ENCODE measurements at regions not wholly inside any gene's neighbourhood (a gene's known extent, or its start where the extent isn't known, plus 50 kb on each side); places are given as distances from the start of the nearest gene placed in this dataset.

DNA sequence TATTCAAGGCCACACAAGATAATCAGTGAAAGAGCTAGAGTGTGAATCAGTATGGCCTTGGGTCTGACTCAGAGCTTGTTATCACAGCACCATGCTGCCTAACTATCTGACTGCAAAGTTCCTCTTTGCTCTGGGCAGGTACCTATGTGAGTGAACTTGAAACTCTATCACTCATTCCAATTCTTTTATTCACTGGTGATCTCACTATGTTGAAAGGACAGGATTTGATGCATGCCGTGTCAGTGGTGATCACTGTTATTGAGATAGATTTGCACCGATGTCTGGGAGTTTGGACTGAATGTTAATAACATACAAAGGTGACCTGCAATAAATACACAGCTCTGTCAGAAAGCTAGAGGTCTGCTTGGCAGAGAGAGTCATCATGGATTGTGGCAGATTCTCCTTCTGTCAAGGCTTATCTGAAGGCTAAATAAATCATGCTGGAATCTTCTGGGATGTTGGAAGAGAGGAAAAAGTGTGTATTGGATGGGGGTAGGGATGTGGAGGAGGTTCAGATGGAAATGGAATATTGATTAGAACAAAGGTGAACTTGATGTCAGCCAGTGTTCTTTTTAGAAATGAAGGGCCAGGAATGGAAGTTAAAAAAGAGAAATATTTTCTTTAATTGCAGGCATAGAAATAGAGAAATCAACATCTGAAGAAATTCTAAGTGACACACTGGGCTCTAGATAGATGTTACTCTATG is 91.8 kb upstream of the TNC start:
- no peak for DNase-seq (ENCODE audit: low read depth in 3 of 3, low spot score in 2 of 3)

DNA sequence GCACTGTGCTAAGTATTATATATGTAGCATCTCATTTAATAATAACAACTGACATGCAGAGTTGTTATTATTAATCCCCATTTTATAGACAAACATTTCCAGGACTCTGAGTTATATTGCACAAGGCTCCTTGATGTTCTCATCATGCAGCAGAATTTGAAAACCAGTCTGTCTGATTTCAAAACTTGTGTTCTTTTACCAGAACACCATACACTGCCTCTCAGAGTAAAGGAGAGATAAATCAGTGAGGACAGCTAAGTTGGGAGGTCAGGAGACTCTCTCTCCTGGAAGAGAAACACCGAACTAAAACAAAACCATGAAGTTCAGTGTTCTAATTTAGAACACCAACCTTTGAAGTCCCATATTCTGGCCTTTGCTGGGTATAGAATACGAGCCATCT is 92.7 kb upstream of the TNC start:
- DNase-seq (ENCODE audit: low read depth in 3 of 3, low spot score in 2 of 3) = no peak

DNA sequence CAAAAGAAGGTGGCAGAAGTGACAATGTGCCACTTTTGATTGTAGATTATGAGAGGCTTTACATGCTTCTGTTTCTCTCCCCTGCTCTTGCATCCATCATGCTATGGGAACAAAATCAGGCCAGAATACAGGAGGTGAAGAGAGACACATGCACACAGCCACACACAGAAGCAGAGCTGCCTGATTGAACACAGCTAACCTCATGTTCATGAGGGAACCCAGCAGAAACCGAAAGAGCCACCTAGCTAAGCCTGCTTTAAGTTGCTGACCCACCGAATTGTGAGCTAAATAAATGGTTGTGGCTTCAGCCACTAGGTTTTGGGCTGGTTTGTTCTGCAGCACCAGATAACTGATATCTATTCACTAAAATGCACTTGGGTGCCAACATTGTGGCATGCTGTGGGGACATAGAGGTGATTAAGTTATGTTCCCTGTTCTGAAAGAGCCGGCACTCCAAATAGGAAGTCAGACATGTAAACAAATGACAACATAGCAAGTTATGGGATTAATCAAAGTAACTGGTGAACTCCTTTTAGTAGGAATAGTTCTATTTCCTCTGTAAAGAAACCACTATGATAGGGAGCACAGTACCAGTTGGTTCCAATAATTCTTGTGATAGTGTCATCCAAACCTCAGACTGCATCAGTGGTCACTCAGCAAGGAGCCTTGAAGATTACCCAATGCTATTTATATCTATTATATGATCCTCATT is 93.6 kb upstream of the TNC start:
- no peak for DNase-seq (ENCODE audit: low read depth in 3 of 3, low spot score in 2 of 3)

DNA sequence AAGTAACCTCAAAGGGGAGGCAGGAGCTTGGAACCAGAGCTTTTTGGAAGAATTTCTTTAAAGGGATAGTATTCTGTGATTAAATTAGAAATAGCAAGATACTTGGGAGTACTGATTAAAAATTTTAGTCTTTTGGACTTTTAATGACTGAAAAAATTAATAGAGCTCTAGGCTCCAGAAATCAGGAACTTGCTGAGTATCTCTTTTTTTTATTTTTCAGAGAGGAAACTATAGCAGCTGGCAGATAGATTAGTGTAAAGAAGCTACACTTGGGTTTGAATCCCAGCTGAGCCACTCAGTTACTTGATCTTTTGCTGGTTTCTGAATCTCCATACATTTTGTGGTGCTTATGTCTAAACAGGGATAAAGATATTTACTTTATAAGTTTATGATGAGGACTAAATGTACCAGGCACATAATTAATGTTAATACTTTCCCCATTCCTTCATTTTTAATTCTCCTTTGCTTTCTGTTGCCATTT is 94.2 kb upstream of the TNC start:
- DNase-seq (ENCODE audit: low read depth in 3 of 3, low spot score in 2 of 3) = no peak

DNA sequence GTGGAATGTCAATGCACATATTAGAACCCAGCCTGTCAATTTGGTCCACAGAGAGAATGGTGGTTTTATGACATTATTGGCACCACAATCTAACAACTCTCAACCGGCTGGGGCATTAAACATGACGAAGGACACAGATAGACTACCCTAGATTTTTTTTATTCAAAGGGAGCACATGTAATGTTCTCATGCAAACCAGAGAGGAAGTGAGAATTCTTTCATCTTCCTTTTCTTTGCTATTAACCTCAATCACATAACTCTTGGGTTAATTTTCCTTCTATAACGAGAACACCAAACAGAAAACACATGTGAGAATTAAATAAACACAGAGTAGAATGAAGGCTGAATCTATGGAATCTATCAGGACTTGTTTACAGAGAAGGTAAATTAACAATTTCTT is 94.9 kb upstream of the TNC start:
- no peak for DNase-seq (ENCODE audit: low read depth in 3 of 3, low spot score in 2 of 3)

DNA sequence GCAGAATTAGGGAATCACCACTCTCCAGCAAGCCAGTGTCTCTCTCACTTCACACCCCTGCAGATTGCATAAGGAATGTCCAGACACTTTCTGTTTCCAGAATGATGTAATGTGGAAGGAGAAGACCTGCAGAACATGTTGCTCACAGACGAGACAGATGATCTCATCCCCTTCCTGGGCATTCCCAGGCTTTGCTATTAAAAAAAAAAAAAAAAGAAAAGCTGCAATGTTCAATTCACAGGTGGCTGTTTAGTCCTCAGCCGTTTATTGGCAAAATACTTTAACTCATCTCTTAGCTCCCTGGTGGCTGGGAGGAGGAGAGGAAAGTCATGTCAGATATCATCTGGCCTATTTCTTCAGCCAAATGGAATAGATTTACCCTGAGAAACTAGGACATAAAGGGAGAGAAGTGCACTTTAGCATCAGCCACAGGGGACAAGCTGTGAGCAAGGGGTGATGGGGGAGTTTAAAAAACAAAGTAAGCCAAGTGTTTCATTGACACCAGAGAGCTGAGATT is 95.9 kb upstream of the TNC start:
- no peak for DNase-seq (ENCODE audit: low read depth in 3 of 3, low spot score in 2 of 3)

DNA sequence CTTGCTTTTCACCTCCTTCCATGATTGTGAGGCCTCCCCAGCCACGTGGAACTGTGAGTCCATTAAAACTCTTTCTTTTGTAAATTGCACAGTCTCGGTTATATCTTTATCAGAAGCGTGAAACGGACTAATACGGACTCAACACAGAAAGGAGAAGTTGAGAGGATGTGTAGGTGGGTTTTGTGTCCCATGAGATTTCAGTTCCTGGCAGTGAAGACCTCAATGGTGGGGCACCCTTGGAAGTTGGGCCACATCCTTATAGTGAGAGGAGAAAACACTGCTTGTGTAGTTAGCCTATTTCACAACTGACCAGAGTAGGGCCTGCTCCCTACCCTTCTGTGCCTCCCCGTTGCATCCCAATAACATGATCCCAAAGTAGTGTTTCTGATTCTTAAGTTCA is 98.9 kb upstream of the TNC start:
- no peak for DNase-seq (ENCODE audit: low read depth in 3 of 3, low spot score in 2 of 3)

DNA sequence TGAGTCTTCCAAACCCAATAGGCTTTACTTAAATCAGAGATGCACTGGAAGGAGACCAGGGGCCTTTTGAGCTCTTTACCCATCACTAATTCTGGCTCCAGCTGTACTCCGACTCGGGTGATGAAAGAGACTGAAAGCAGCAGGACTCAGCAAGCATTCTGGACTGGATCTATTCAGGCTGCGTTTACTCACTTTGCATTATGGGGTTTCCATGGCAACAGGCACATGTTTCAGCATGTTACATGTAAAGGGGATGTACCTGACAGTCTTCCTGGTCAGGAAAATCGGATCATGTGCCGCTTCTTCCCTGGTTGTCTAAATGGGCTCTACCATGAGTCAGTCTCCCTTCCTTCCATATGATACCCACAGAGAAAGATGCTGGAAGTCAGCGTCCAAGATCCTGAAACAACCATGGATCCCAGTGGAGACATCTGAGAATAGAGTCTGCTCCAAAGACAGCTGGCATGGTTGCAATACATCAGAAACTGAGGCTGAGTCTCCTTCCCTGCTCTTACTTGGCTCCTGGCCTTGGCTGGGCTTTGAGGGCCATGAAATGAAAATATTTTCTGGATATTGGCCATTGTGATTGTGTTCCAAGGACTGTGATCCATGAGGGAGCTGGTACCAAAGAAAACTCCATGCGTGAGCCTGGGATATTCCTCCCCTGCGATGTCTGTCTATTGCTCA is 102.5 kb upstream of the TNC start:
- no peak for DNase-seq (ENCODE audit: low read depth in 3 of 3, low spot score in 2 of 3)

DNA sequence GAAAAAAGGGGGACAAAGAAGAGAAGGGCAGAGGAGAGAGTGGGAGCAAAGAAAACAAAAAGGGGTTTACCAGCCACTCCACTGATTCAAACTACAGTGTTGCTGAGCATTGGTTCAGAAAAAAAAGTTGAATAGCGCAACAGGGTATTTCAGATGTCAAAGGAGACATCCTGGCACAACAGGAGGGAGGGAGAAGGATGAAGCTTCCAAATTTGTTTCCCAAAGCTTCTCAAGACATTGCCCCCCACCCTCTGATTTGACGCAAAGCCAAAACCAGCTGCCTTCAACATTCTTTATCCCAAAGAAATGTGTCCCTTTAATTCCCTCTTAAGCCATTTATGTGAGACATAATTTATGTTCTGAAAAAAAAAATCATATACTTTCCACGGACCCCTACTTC is 105.5 kb upstream of the TNC start:
- no peak for DNase-seq (ENCODE audit: low read depth in 3 of 3, low spot score in 2 of 3)

DNA sequence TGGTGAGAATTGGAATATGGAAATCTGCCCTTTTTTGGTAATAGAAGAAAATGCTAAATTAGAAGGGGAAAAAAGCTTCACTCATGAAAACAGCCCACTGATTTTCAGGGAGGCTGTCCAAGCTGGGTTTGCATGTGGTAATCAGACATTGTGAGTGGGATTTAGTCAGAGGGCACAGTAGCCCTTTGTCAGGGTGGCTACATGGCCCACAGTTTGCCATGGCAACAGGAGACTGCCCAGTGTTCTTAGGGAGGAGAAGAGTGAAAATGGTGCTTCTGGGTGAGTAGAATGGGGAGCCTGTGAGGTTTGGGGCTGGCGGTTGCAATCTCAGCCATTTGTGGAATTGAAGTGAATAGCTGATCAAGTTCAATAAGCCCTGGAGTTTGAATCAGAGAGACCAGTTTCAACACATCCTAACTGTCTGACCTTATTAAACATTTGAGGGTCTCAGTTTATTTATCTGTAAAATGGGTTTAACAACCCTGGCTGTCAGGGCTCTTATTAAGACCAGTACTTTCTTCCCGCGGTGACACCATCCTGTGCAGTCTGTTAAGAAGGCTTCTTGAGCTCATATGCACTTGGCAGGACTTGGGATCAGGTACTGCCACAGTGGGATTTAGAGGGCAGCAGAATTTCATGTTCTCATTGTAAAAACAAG is 107.6 kb upstream of the TNC start:
- DNase-seq (ENCODE audit: low read depth in 3 of 3, low spot score in 2 of 3) = no peak

DNA sequence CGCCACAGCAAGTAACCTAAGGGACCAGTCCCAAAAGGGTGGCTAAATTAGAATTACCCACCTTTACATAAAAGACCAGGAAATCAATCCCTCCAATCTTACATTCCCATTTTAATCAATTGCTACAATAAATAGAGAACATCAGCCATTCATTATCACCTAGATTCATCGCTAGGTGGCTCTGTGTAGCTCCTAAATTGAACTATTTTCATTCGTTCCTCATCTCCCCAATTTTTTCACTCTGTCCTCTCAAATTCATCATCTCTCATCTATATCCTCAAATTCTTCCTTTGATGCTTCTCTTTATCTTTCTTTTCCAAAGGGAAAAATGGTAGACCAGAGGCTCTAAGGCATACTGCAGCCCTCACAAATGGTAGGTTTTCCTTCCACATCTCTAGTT is 108.2 kb upstream of the TNC start:
- DNase-seq (ENCODE audit: low read depth in 3 of 3, low spot score in 2 of 3) = no peak

DNA sequence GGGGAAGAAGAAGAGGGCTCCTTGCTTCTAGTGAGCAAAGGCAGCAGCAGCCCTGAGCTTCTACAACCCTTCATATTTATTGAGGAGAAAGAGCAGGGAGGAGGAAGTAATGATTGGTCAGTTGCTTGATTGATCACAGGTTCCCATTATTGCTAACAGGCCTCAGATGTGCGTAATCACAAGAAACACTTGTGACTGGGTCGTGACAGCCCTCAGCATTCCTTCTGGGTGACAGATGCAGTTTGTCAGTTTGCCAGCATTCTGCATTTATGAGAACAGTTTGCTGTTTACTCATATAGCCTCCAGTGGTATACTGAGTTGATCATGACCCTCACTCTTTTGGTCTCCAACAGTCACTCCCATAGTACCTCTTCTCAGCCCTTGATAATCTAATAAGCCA is 111.5 kb upstream of the TNC start:
- DNase-seq (ENCODE audit: low read depth in 3 of 3, low spot score in 2 of 3) = no peak

DNA sequence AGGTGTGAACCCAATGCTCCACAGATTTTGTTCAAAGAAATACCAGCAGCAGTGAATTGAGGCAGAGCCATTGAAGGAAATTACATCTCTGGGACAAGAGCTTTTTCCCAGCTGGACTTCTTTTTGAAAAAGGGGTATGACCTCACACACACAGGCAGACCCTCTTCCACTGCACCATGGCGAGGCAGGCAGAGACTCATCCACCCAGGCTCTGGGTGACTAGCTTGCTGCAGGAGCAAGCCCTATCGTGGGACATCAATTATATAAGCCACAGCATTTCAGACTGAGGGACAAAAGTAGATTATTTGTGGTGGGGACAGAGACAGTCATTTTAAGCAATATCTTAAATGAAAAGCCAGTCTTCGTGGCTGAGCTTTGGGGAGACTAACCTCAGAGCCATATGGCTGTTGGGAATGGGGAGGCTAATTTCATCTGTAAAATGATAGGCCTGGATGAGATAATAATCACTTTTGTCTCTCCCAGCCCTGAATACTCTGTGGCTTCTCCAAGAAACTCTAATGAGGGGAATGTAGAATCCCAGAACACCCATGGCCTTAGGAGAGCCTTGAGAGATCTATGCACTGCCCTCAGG is 113.1 kb upstream of the TNC start:
- no peak for DNase-seq (ENCODE audit: low read depth in 3 of 3, low spot score in 2 of 3)

DNA sequence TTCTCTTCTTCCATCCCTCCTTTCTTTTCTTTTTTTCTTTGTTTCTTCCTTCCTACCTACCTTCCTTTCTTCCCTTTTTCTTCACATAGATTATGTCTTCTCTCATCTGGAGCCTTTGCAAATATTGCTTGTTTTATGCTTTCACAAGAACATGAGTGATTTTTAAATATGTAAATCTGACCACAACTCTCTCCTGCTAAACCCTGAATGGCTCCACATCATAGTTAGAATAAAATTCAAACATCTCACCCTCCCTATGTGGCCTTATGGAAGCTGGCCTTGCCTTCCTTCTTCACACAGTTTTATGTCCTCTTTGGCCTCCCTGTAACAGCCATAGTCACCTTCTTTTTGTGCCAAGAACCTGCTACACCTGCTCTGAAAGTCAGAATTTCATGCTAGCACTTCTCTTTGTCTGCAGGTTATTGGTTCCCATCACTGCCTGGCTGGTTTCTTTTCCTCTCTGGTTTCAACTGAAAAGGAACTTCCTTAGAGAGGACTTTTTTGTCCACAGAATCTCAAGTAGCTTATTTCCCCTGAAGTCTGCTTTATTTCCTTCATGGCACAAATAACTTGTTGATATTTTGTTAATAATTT is 114.3 kb upstream of the TNC start:
- DNase-seq (ENCODE audit: low read depth in 3 of 3, low spot score in 2 of 3) = no peak

DNA sequence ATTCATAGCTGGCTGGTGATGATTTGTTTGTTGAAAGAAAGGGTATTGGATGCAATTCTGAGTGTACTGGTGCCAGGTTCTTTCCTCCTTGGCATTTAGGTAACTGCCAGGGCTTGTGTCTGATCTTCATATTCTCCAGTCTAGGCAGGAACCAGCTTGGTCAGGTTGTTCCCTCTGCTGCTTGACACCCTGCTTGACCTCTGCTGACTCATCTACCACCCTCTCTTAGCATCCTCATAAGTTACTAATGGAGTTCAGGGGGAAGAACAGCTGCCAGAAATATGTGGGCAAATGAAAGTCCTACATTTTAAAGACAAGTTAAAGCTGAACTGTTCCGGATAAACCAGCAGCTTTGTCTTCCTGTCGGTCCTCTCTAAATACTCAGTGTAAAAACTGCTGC is 116.1 kb upstream of the TNC start:
- no peak for DNase-seq (ENCODE audit: low read depth in 3 of 3, low spot score in 2 of 3)

DNA sequence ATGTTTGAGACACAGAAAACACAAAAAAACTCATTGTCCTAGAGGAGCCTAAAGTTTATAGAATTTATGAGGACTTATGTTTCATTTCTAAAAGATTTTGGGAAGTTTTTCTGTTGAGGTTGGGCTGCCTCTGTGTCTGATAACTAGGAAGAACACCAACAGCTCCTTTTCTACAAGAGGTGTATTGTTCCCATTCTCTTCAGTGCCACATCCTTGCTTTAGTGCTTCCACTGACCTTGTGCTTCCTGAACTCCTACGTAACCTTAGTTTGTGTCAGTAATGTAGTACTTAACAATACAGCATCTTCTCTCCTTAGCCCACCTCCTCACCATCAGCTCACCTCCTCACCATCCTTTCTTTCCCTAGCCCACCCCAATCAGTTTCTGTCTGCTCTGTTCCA is 117.3 kb upstream of the TNC start:
- DNase-seq (ENCODE audit: low read depth in 3 of 3, low spot score in 2 of 3) = no peak

DNA sequence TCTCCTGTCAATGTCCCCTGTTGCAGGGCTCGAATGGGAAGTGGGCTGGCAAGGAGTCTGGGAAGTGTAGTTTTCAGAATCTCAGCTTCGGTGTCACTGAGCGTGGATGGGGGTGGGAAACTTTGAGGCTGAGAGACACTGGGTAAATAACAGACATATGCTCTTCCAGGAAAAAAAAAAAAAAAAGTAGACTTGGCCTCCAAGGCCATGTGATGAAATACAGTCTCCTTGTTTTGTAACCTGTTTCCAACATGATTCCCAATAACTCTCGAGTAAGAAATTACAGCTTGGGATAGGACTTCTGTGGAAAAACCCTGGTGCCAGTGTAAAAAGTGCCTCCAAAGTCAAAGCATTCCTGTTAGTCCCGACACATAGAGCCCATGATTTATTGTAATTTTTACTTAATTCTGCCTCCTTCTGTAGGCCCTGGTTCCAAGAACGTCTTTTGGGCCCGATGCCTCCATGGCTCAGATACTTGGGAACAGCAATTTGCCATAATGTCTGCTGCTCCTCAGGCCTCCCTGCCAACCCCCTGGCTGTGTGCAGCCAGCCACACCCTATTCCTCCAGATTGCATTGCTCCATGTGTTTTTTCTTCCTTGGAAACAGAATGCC is 119.5 kb upstream of the TNC start:
- DNase-seq (ENCODE audit: low read depth in 3 of 3, low spot score in 2 of 3) = no peak

DNA sequence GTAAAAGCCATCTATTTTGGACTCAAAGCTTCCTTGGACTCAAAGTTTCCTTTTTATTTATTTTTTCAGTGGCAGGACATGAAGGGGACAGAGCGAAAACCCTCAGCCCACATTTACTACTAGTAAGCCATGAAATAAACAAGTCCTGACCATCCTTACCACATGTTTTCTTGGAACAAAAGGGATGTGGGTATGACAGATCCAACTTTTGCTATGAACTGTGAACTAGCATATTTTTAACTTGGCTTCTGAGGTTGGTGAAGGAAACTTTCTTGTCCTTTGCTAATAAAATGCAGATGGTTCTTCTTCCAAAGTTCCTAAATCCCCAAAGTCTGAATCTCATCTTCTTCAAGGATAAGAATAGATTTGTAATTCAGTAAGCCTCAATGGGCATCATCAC is 122.7 kb upstream of the TNC start:
- DNase-seq (ENCODE audit: low read depth in 3 of 3, low spot score in 2 of 3) = no peak

DNA sequence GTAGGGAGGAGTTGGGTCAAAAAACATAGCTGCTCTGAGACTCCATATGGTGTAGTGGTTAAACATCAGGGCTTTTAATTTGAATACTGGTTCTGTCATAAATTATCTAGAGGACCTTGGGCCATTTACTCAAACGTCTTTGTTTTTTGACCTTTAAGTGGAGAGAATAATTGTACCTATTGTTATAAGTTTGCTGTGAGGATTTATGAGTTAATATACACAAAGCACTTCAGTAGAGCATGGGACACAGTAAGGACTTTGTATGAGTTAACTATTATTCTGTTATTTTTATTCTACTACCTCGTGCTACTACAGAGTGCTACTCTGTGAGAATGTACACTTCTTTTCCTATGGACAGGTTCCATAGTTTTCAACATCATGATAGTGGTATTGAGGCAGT is 123.7 kb upstream of the TNC start:
- DNase-seq (ENCODE audit: low read depth in 3 of 3, low spot score in 2 of 3) = no peak

DNA sequence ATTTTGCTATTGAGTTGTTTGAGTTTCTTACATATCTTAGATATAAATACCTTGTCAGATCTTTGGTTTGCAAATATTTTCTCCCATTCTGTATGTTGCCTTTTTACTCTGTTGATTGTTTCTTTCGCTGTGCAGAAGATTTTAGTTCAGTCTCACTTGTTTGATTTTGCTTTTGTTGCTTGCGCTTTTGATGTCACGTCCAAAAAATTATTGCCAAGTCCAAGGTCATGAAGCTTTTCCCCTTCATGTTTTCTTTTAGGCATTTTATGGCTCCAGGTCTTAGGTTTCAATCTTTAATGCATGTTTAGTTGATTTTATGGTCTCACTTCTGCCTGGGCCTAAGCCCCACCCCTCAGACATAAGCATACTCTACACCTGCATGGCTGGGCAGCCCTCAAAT is 131.5 kb upstream of the TNC start:
- DNase-seq (ENCODE audit: low read depth in 3 of 3, low spot score in 2 of 3) = no peak
